ENCODE measurements at regions not wholly inside any gene's neighbourhood (a gene's known extent, or its start where the extent isn't known, plus 50 kb on each side); places are given as distances from the start of the nearest gene placed in this dataset.
A peak's percentile ranks its signal among the peaks of the same experiment; 100 is the strongest.
"Not testable (repeated sequence)": the region's sequence is repeated elsewhere in the genome, so short reads cannot be mapped to it uniquely, and the experiment has no call there.

DNA sequence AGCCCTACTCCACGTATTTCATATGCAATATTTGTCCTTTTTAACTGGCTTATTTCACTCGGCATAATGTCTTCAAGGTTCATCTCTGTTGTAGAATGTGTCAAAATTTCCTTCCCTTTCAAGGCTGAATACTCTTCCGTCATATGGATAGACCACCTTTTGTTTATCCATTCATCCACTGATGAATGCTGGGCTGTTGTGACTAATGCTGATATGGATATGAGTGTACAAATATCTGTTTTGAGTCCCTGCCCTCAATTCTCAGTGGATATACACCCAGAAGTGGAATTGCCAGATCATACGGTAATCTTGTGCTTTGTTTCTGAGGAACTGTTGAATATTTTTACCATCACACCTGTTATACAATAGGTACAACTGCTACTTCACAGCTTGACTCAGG, 155.2 kb upstream of the IRF2BP2 start:
- Histone ChIP-seq H3K4me3 (no peak overlapping the region), H3K9me3 (no peaks in the 10 kb centered on the region), H3K27ac (no peak overlapping the region), H3K27me3 (no peaks in the 10 kb centered on the region), H3K4me1 (peaks cover 0 to 17% (median 0%) of the 10 kb centered on the region in 9 donors), H3K36me3 (no peaks in the 10 kb centered on the region)
- intact Hi-C loops (cut with DNase I): no loop called here
- DNase-seq (no peak), ATAC-seq (no peak)
- WGBS, 2 donors: 82 to 97% methylated on average over 4 of the region's 4 CpGs
- TF ChIP-seq, protein P1, sequence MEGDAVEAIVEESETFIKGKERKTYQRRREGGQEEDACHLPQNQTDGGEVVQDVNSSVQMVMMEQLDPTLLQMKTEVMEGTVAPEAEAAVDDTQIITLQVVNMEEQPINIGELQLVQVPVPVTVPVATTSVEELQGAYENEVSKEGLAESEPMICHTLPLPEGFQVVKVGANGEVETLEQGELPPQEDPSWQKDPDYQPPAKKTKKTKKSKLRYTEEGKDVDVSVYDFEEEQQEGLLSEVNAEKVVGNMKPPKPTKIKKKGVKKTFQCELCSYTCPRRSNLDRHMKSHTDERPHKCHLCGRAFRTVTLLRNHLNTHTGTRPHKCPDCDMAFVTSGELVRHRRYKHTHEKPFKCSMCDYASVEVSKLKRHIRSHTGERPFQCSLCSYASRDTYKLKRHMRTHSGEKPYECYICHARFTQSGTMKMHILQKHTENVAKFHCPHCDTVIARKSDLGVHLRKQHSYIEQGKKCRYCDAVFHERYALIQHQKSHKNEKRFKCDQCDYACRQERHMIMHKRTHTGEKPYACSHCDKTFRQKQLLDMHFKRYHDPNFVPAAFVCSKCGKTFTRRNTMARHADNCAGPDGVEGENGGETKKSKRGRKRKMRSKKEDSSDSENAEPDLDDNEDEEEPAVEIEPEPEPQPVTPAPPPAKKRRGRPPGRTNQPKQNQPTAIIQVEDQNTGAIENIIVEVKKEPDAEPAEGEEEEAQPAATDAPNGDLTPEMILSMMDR (IDR thresholded peaks at IDR 0.05): no peak

GRCh38 chr1:234763910-234764309, 153.9 kb upstream of the IRF2BP2 start:
- 85 to 90% methylated on average over 8 of the region's 8 CpGs for WGBS, 2 donors
- Histone ChIP-seq H3K27me3 (no peaks in the 10 kb centered on the region), H3K9me3 (no peaks in the 10 kb centered on the region), H3K27ac (no peak overlapping the region), H3K4me1 (peaks cover 0 to 21% (median 0%) of the 10 kb centered on the region in 9 donors), H3K4me3 (no peak overlapping the region), H3K36me3 (no peaks in the 10 kb centered on the region)
- TF ChIP-seq, protein P1 (IDR thresholded peaks at IDR 0.05): no peak
- ATAC-seq: peak in 2 of 8 donors; percentile 11 to 25
- DNase-seq: no peak
- intact Hi-C loops (cut with DNase I): loop anchor here in 1 of 10 donors (5.0 kb wide), 1 partner anchor 37 kb away; no protein-coding TSS in a partner anchor

GRCh38 chr1:234763367-234763766, 153.4 kb upstream of the IRF2BP2 start:
- DNase-seq (no peak), ATAC-seq (no peak)
- H3K9me3 ChIP-seq: no peaks in the 10 kb centered on the region
- H3K27me3 ChIP-seq: no peaks in the 10 kb centered on the region
- H3K36me3 ChIP-seq: no peaks in the 10 kb centered on the region
- H3K4me1 ChIP-seq: peaks cover 0 to 22% (median 0%) of the 10 kb centered on the region in 9 donors
- WGBS, 2 donors: 77 to 92% methylated on average over 5 of the region's 5 CpGs
- no peak overlapping the region for H3K27ac ChIP-seq
- no peak overlapping the region for H3K4me3 ChIP-seq
- intact Hi-C loops (cut with DNase I): loop anchor here in 1 of 10 donors (5.0 kb wide), 1 partner anchor 36 kb away; no protein-coding TSS in a partner anchor
- TF ChIP-seq, protein P1 (IDR thresholded peaks at IDR 0.05): no peak

- not testable (repeated sequence) for H3K27ac ChIP-seq, H3K36me3 ChIP-seq, H3K4me3 ChIP-seq, DNase-seq, H3K27me3 ChIP-seq, ATAC-seq, H3K9me3 ChIP-seq
- peaks cover 0 to 23% (median 0%) of the 10 kb centered on the region in 9 donors for H3K4me1 ChIP-seq
- intact Hi-C loops (cut with DNase I): loop anchor here in 1 of 10 donors (5.0 kb wide), 1 partner anchor 35 kb away; no protein-coding TSS in a partner anchor
- WGBS, 2 donors: 80 to 94% methylated on average over 5 of the region's 5 CpGs
Measured at GRCh38 chr1:234762127-234762526, 152.1 kb upstream of the IRF2BP2 start.

GRCh38 chr1:234760303-234760723, 150.3 kb upstream of the IRF2BP2 start:
- intact Hi-C loops (cut with DNase I): loop anchor here in 1 of 10 donors (5.0 kb wide), 1 partner anchor 33 kb away; no protein-coding TSS in a partner anchor
- no peaks in the 10 kb centered on the region for H3K27me3 ChIP-seq
- H3K36me3 ChIP-seq: no peaks in the 10 kb centered on the region
- ATAC-seq (peak in 4 of 8 donors; percentile 36 to 45 (median 37)), DNase-seq (no peak)
- peaks cover 0 to 33% (median 7%) of the 10 kb centered on the region in 9 donors for H3K4me1 ChIP-seq
- no peak overlapping the region for H3K4me3 ChIP-seq
- H3K27ac ChIP-seq: no peak overlapping the region
- 72 to 74% methylated on average over 6 of the region's 6 CpGs for WGBS, 2 donors
- TF ChIP-seq, protein P1 (IDR thresholded peaks at IDR 0.05): no peak
- no peaks in the 10 kb centered on the region for H3K9me3 ChIP-seq

Data from heart right ventricle (tissue), 16 donors.